ENCODE measurements at regions not wholly inside any gene's neighbourhood (a gene's known extent, or its start where the extent isn't known, plus 50 kb on each side); places are given as distances from the start of the nearest gene placed in this dataset.

DNA sequence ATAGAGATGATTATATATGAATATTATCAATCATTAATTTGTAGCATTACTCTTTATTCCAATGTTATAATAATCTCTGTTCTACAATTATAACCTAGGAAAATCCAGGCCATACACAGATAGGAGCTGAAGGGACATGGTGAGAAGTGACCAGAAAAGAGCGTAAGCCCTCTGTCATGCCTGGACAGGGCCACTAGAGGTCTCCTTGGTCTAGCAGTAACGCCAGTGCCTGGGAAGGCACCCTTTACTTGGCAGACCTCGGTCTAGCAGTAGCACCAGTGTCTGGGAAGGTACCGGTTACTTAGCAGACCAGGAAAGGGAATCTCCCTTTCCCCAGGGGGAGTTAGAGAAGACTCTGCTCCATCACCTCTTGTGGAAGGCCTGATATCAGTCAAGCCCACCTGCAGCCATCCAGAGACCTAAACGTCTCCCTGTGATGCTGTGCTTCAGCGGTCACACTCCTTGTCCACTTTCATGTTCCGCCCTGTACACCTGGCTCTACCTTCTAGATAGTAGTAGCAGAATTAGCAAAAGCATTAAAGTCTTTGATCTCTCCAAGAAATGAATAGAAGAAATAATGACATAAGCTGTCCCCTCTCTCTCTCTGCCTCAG lies 447.5 kb upstream of the FSIP2 start:
- DNase-seq, result peak in 1 of 9 donors; percentile 6
- ATAC-seq, result no peak
- H3K27ac Mint-ChIP-seq, result no peak overlapping the region
- no peaks in the 10 kb centered on the region for H3K36me3 Mint-ChIP-seq
- Histone ChIP-seq H3K27me3 (ENCODE audit: control insufficient read depth in 2 of 2, insufficient read depth in 2 of 2, low read length in 2 of 2) (no peaks in the 10 kb centered on the region), H3K4me1 (ENCODE audit: control insufficient read depth in 2 of 2, insufficient read depth in 2 of 2, low read length in 2 of 2) (no peaks in the 10 kb centered on the region), H3K27ac (ENCODE audit: low read depth, low read length) (no peak overlapping the region), H3K4me3 (ENCODE audit: low read length) (no peak overlapping the region), H3K9me3 (ENCODE audit: control insufficient read depth in 2 of 3, low read length in 3 of 3) (no peaks in the 10 kb centered on the region), H3K36me3 (ENCODE audit: control insufficient read depth in 2 of 3, insufficient read depth in 3 of 3, low read length in 3 of 3) (no peaks in the 10 kb centered on the region)
- no peaks in the 10 kb centered on the region for H3K27me3 Mint-ChIP-seq
- ChIA-PET POLR2A (no interaction called here), CTCF (interaction anchor here (0.6 kb wide), 1 partner anchor 1164 kb away, joined by 3 read pairs; no protein-coding TSS in a partner anchor)
- H3K4me1 Mint-ChIP-seq, result no peaks in the 10 kb centered on the region
- H3K4me3 Mint-ChIP-seq, result no peak overlapping the region
- intact Hi-C loops (cut with micrococcal nuclease), result loop anchor here in 1 of 2 donors (5.0 kb wide), 1 partner anchor 1166 kb away; no protein-coding TSS in a partner anchor
- H3K9me3 Mint-ChIP-seq, result peaks cover 0 to 14% (median 0%) of the 10 kb centered on the region in 11 donors

DNA sequence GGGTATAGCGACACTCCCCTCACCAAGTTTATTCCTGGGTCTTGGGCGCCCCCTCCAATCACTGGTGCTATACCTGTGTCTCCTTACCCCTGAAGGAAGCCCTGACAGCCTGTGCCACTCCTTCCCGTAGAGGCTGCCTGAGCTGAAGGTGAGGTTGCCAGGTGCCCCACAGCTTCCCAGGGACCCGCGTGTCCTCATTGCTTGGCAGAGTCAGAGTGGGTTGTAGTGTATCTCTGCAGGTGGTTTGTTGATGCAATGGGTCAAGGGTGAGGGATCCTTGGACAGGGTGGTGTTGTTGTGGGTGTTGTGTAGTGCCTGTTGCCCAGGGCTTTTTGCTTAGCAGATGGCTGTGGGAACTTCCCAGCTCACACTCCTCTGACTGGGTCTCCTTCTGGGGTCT lies 438.7 kb upstream of the FSIP2 start:
- H3K36me3 ChIP-seq (ENCODE audit: control insufficient read depth in 2 of 3, insufficient read depth in 3 of 3, low read length in 3 of 3), result no peaks in the 10 kb centered on the region
- H3K27ac ChIP-seq (ENCODE audit: low read depth, low read length), result no peak overlapping the region
- Mint-ChIP-seq H3K9me3 (peaks cover 0 to 5% (median 0%) of the 10 kb centered on the region in 11 donors), H3K27me3 (no peaks in the 10 kb centered on the region), H3K36me3 (no peaks in the 10 kb centered on the region), H3K27ac (no peak overlapping the region), H3K4me3 (no peak overlapping the region), H3K4me1 (no peaks in the 10 kb centered on the region)
- intact Hi-C loops (cut with micrococcal nuclease), result no loop called here
- H3K27me3 ChIP-seq (ENCODE audit: control insufficient read depth in 2 of 2, insufficient read depth in 2 of 2, low read length in 2 of 2), result no peaks in the 10 kb centered on the region
- ChIA-PET CTCF (no interaction called here), POLR2A (no interaction called here)
- DNase-seq (no peak), ATAC-seq (no peak)
- H3K4me3 ChIP-seq (ENCODE audit: low read length), result no peak overlapping the region
- no peaks in the 10 kb centered on the region for H3K9me3 ChIP-seq (ENCODE audit: control insufficient read depth in 2 of 3, low read length in 3 of 3)
- no peaks in the 10 kb centered on the region for H3K4me1 ChIP-seq (ENCODE audit: control insufficient read depth in 2 of 2, insufficient read depth in 2 of 2, low read length in 2 of 2)

DNA sequence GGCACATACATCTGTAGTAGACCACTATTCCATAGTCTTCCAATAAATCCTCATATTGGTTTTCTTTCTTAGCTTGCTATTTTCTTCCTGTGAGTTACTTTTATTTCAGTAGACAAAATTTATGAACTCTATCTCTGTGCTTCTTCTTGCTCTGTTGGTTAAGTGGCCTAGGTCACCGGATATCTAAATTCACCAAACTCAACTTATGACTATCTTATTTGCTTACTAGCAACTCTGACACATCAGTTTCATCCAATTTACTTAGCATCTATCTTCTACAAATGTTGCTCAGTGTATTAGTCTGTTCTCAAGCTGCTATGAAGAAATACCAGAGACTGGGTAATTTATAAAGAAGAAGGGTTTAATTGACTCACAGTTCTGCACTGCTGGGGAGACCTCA lies 432.5 kb upstream of the FSIP2 start:
- intact Hi-C loops (cut with micrococcal nuclease), result no loop called here
- DNase-seq (no peak), ATAC-seq (no peak)
- Mint-ChIP-seq H3K36me3 (no peaks in the 10 kb centered on the region), H3K4me3 (no peak overlapping the region), H3K4me1 (no peaks in the 10 kb centered on the region), H3K27ac (no peak overlapping the region), H3K9me3 (peaks cover 0 to 5% (median 0%) of the 10 kb centered on the region in 11 donors), H3K27me3 (no peaks in the 10 kb centered on the region)
- H3K4me3 ChIP-seq (ENCODE audit: low read length), result no peak overlapping the region
- H3K9me3 ChIP-seq (ENCODE audit: control insufficient read depth in 2 of 3, low read length in 3 of 3), result no peaks in the 10 kb centered on the region
- H3K27ac ChIP-seq (ENCODE audit: low read depth, low read length), result no peak overlapping the region
- H3K4me1 ChIP-seq (ENCODE audit: control insufficient read depth in 2 of 2, insufficient read depth in 2 of 2, low read length in 2 of 2), result no peaks in the 10 kb centered on the region
- ChIA-PET CTCF (no interaction called here), POLR2A (no interaction called here)
- H3K27me3 ChIP-seq (ENCODE audit: control insufficient read depth in 2 of 2, insufficient read depth in 2 of 2, low read length in 2 of 2), result no peaks in the 10 kb centered on the region
- H3K36me3 ChIP-seq (ENCODE audit: control insufficient read depth in 2 of 3, insufficient read depth in 3 of 3, low read length in 3 of 3), result no peaks in the 10 kb centered on the region

DNA sequence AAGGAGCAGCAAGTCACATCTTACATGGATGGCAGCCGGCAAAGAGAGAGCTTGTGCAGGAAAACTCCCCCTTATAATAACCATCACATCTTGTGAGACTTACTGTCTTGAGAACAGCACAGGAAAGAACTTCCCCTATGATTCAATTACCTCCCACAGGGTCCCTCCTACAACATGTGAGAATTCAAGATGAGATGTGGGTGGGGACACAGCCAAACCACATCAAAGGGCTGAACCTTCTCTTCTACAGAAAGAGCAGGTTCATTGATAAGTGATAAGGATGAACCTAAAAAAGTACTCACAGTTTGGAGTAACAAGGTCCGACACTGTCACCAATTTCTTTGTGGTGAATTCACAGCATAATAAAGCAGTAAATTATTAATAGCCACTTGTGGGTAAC lies 422.2 kb upstream of the FSIP2 start:
- Histone ChIP-seq H3K4me3 (ENCODE audit: low read length) (no peak overlapping the region), H3K27ac (ENCODE audit: low read depth, low read length) (no peak overlapping the region), H3K4me1 (ENCODE audit: control insufficient read depth in 2 of 2, insufficient read depth in 2 of 2, low read length in 2 of 2) (no peaks in the 10 kb centered on the region), H3K9me3 (ENCODE audit: control insufficient read depth in 2 of 3, low read length in 3 of 3) (no peaks in the 10 kb centered on the region), H3K27me3 (ENCODE audit: control insufficient read depth in 2 of 2, insufficient read depth in 2 of 2, low read length in 2 of 2) (no peaks in the 10 kb centered on the region), H3K36me3 (ENCODE audit: control insufficient read depth in 2 of 3, insufficient read depth in 3 of 3, low read length in 3 of 3) (no peaks in the 10 kb centered on the region)
- Mint-ChIP-seq H3K36me3 (no peaks in the 10 kb centered on the region), H3K4me3 (no peak overlapping the region), H3K4me1 (peaks cover 0 to 3% (median 0%) of the 10 kb centered on the region in 7 donors), H3K9me3 (peaks cover 0 to 6% (median 0%) of the 10 kb centered on the region in 11 donors), H3K27me3 (no peaks in the 10 kb centered on the region), H3K27ac (peak overlapping the region in 1 of 9 donors; percentile 6)
- intact Hi-C loops (cut with micrococcal nuclease), result no loop called here
- ChIA-PET POLR2A (no interaction called here), CTCF (no interaction called here)
- ATAC-seq (no peak), DNase-seq (no peak)

DNA sequence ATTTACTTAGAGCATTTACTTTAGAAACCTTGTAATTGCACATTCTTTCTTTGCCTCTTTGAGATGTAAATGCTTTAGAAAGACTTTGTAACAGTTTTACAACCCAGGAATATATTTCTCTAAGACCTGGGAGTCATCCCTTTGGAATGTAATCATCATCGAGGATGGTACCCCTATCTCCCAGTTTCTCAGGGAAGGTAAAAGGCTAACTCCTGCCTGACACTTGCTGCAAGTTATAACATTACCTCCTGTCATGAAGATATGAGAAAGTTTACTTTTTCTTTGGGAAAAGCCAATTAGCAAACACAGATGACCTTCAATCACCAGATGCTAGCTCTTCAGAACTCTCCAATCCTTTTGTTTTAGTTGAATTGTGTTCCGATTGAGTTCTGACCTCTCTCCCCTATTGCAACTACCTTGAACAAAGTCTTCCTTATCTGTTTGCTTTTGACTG lies 420.3 kb upstream of the FSIP2 start:
- H3K27me3 ChIP-seq (ENCODE audit: control insufficient read depth in 2 of 2, insufficient read depth in 2 of 2, low read length in 2 of 2), result no peaks in the 10 kb centered on the region
- Mint-ChIP-seq H3K4me1 (peaks cover 0 to 3% (median 0%) of the 10 kb centered on the region in 7 donors), H3K9me3 (peaks cover 0 to 11% (median 0%) of the 10 kb centered on the region in 11 donors), H3K27ac (no peak overlapping the region), H3K27me3 (no peaks in the 10 kb centered on the region), H3K4me3 (no peak overlapping the region), H3K36me3 (no peaks in the 10 kb centered on the region)
- no peaks in the 10 kb centered on the region for H3K36me3 ChIP-seq (ENCODE audit: control insufficient read depth in 2 of 3, insufficient read depth in 3 of 3, low read length in 3 of 3)
- H3K4me3 ChIP-seq (ENCODE audit: low read length), result no peak overlapping the region
- H3K27ac ChIP-seq (ENCODE audit: low read depth, low read length), result no peak overlapping the region
- intact Hi-C loops (cut with micrococcal nuclease), result no loop called here
- no peaks in the 10 kb centered on the region for H3K9me3 ChIP-seq (ENCODE audit: control insufficient read depth in 2 of 3, low read length in 3 of 3)
- no peak for DNase-seq
- ChIA-PET POLR2A (no interaction called here), CTCF (no interaction called here)
- ATAC-seq, result no peak
- no peaks in the 10 kb centered on the region for H3K4me1 ChIP-seq (ENCODE audit: control insufficient read depth in 2 of 2, insufficient read depth in 2 of 2, low read length in 2 of 2)

DNA sequence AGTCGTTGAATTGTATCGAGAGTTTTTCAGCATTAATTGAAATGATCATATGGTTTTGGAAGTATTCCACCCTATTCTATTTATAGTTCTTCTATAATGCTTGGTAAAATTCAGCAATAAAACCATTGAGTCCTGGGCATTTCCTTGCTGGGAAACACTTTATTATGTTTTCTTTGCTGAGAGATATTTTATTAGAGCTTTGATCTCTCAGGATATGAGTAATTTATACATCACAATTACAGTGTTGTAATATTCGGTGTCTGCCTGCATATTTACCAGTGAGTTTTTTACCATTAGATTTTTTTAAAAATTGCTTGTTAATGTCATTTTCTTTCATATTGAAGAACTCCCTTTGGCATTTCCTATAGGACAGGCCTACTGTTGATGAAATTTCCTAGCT lies 402.7 kb upstream of the FSIP2 start:
- H3K4me1 Mint-ChIP-seq, result no peaks in the 10 kb centered on the region
- intact Hi-C loops (cut with micrococcal nuclease), result no loop called here

DNA sequence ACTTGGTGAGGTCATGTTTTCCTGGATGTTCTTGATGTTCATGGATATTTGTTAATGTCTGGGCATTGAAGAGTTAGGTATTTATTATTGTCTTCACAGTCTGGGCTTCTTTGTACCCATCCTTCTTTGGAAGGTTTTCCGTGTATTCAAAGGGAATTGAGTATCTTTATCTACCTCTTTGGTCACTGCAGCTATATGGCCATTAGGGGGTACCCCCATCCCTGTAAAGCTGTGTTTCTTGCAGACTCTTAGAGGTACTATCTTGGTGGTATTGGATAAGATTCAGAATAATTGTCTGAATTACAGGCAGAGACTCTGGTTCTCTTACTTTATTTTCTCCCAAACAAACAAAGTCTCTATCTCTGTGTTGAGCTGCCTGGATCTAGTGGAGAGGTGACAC lies 401.6 kb upstream of the FSIP2 start:
- H3K27me3 ChIP-seq (ENCODE audit: control insufficient read depth in 2 of 2, insufficient read depth in 2 of 2, low read length in 2 of 2), result no peaks in the 10 kb centered on the region
- ChIA-PET POLR2A (no interaction called here), CTCF (no interaction called here)
- H3K4me1 ChIP-seq (ENCODE audit: control insufficient read depth in 2 of 2, insufficient read depth in 2 of 2, low read length in 2 of 2), result no peaks in the 10 kb centered on the region
- Mint-ChIP-seq H3K27ac (no peak overlapping the region), H3K36me3 (no peaks in the 10 kb centered on the region), H3K4me1 (no peaks in the 10 kb centered on the region), H3K9me3 (peaks cover 0 to 12% (median 5%) of the 10 kb centered on the region in 11 donors), H3K27me3 (no peaks in the 10 kb centered on the region), H3K4me3 (no peak overlapping the region)
- no peaks in the 10 kb centered on the region for H3K36me3 ChIP-seq (ENCODE audit: control insufficient read depth in 2 of 3, insufficient read depth in 3 of 3, low read length in 3 of 3)
- ATAC-seq (no peak), DNase-seq (no peak)
- no peak overlapping the region for H3K27ac ChIP-seq (ENCODE audit: low read depth, low read length)
- intact Hi-C loops (cut with micrococcal nuclease), result no loop called here
- peaks cover 0 to 5% (median 0%) of the 10 kb centered on the region in 3 experiments for H3K9me3 ChIP-seq (ENCODE audit: control insufficient read depth in 2 of 3, low read length in 3 of 3)
- H3K4me3 ChIP-seq (ENCODE audit: low read length), result no peak overlapping the region

More for the DNA sequence above, 402.7 kb upstream of the FSIP2 start:
- Histone ChIP-seq H3K36me3 (ENCODE audit: control insufficient read depth in 2 of 3, insufficient read depth in 3 of 3, low read length in 3 of 3) (no peaks in the 10 kb centered on the region), H3K27ac (ENCODE audit: low read depth, low read length) (no peak overlapping the region), H3K9me3 (ENCODE audit: control insufficient read depth in 2 of 3, low read length in 3 of 3) (peaks cover 0 to 5% (median 0%) of the 10 kb centered on the region in 3 experiments), H3K4me1 (ENCODE audit: control insufficient read depth in 2 of 2, insufficient read depth in 2 of 2, low read length in 2 of 2) (no peaks in the 10 kb centered on the region), H3K4me3 (ENCODE audit: low read length) (no peak overlapping the region), H3K27me3 (ENCODE audit: control insufficient read depth in 2 of 2, insufficient read depth in 2 of 2, low read length in 2 of 2) (no peaks in the 10 kb centered on the region)
- ChIA-PET POLR2A (no interaction called here), CTCF (no interaction called here)
- Mint-ChIP-seq H3K9me3 (peaks cover 0 to 12% (median 6%) of the 10 kb centered on the region in 11 donors), H3K4me3 (no peak overlapping the region), H3K36me3 (no peaks in the 10 kb centered on the region), H3K27me3 (no peaks in the 10 kb centered on the region), H3K27ac (no peak overlapping the region)
- ATAC-seq (no peak), DNase-seq (no peak)

Data from naive thymus-derived CD4-positive, alpha-beta T cell (primary cell).